GM12892 (cell line): ENCODE measurements at regions not wholly inside any gene's neighbourhood (a gene's known extent, or its start where the extent isn't known, plus 50 kb on each side); places are given as distances from the start of the nearest gene placed in this dataset.
A peak's percentile ranks its signal among the peaks of the same experiment; 100 is the strongest.

Experiments
- DNase-seq: peaks from one replicate; pipeline ENCODE4 v3.0.0; 2011; ENCODE audit not compliant: insufficient read length
- FAIRE-seq: peaks from 2 replicates; lab custom pipeline; 2011; peaks lifted over from hg19 to GRCh38; lab: Jason Lieb, UNC
- POLR2A ChIP-seq: IDR thresholded peaks from 2 replicates; pipeline ENCODE4 v1.6.1; 2011; ENCODE audit warnings: low read depth, low read length, control low read depth
- POLR2AphosphoS5 ChIP-seq: IDR thresholded peaks from 2 replicates; pipeline ENCODE4 v1.6.1; 2011; ENCODE audit warnings: low read depth, low read length, control low read depth
- TAF1 ChIP-seq: IDR thresholded peaks from 2 replicates; pipeline ENCODE4 v1.6.1; 2011; ENCODE audit warnings: low read depth, mild to moderate bottlenecking, control low read depth, low read length, borderline replicate concordance

DNA sequence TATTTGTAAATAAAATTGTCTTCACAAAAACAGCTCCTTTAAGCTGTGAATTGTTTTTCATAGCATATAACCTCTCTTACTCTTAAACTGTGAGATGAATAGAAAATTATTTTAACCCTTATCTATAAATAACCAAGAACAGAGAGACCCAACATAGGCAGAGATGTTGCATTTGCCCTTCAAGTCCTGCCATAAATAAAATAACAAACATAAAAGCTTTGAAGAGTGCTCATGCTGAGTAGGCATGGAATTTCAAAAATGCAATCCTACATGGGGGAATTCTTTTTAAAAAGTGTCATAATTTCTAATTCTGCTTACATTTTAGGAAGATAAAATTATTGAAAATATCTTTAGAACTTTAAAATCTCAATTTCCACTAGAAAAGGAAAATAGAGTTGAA, 124.1 kb upstream of the FERD3L start:
- no peak for TF ChIP-seq POLR2AphosphoS5
- no peak for TF ChIP-seq POLR2A
- TF ChIP-seq TAF1 = no peak
- DNase-seq (no peak), FAIRE-seq (no peak)

- TF ChIP-seq TAF1 (no peak), POLR2AphosphoS5 (no peak), POLR2A (no peak)
- no peak for DNase-seq
- FAIRE-seq = peak; percentile 21
These were observed 123.5 kb upstream of the FERD3L start for GRCh38 chr7:19268737-19269136.

- no peak for TF ChIP-seq POLR2AphosphoS5
- TF ChIP-seq POLR2A = no peak
- TF ChIP-seq TAF1 = no peak
These were observed 117.6 kb upstream of the FERD3L start for GRCh38 chr7:19262826-19263225.

GRCh38 chr7:19249281-19249680, 104.1 kb upstream of the FERD3L start:
- FAIRE-seq (no peak), DNase-seq (no peak)
- no peak for TF ChIP-seq TAF1
- no peak for TF ChIP-seq POLR2A
- TF ChIP-seq POLR2AphosphoS5 = no peak

More at GRCh38 chr7:19262826-19263225, 117.6 kb upstream of the FERD3L start:
- DNase-seq (no peak), FAIRE-seq (no peak)

GRCh38 chr7:19248681-19249080, 103.5 kb upstream of the FERD3L start:
- DNase-seq (no peak), FAIRE-seq (no peak)
- TF ChIP-seq TAF1 = no peak
- no peak for TF ChIP-seq POLR2AphosphoS5
- no peak for TF ChIP-seq POLR2A

- FAIRE-seq = no peak
- TF ChIP-seq POLR2AphosphoS5 = no peak
- no peak for TF ChIP-seq TAF1
- TF ChIP-seq POLR2A = no peak
- no peak for DNase-seq
These were observed 102.9 kb upstream of the FERD3L start for GRCh38 chr7:19248115-19248514.

DNA sequence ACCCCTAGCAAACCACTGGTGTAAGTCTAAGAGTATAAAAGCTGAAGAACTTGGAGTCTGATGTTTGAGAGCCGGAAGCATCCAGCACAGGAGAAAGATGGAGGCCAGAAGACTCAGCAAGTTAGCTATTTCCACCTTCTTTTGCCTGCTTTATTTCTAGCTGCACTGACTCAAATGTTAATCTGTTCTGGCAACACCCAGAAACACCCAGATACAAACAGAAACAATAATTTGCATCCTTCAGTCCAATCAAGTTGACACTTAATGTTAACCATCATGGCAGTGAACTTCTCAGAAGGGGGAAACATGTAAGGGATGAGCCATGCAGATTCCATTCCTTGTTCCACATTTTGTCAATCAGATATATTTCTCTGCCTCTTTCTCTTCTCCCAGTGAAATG, 101.8 kb upstream of the FERD3L start:
- no peak for FAIRE-seq
- TF ChIP-seq TAF1 = no peak
- no peak for TF ChIP-seq POLR2A
- TF ChIP-seq POLR2AphosphoS5 = no peak
- no peak for DNase-seq

GRCh38 chr7:19242246-19242645, 97.0 kb upstream of the FERD3L start:
- no peak for TF ChIP-seq POLR2AphosphoS5
- no peak for TF ChIP-seq POLR2A
- FAIRE-seq = no peak
- DNase-seq = no peak

GRCh38 chr7:19239951-19240350, 94.7 kb upstream of the FERD3L start:
- FAIRE-seq = no peak
- DNase-seq = no peak
- TF ChIP-seq POLR2AphosphoS5 = no peak
- TF ChIP-seq TAF1 = no peak
- TF ChIP-seq POLR2A = no peak

DNA sequence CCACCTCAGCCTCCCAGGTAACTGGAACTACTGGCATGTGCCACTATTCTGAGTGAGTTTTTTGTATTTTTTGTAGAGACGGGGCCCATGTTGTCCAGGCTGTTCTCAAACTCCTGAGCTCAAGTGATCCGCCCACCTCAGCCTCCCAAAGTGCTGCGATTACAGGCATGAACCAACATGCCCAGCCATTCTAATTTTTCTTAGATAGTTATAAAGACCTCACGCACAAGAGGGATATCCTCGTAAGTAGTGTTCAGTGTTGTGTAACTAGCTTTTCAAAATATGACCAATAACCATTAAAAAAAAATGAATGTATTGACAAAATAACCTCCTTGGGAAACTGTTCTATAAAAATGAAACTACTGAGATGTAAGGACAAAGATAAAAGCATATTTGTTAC, 90.5 kb upstream of the FERD3L start:
- DNase-seq = no peak
- TF ChIP-seq POLR2AphosphoS5 (no peak), TAF1 (no peak), POLR2A (no peak)
- FAIRE-seq = no peak

DNA sequence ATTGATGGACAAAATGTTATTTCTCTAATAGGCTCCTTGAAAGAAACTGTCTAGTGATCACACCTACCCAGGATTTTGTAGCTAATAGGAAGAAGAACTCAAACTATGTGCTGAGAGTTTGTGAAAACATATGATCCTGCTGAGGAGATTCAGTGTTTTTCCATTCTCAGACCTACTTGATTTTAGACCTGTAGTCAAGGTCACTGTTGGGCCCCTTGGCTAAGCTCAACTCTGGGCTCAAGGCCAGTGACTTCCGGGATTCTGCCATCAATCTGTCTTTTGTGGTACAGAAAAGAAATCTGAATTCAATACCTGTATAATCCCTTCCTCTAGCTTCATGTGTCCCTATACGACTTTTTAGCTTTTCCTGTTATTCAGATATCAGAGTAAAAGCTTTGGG, 79.7 kb upstream of the FERD3L start:
- FAIRE-seq (no peak), DNase-seq (no peak)
- no peak for TF ChIP-seq TAF1
- no peak for TF ChIP-seq POLR2AphosphoS5
- TF ChIP-seq POLR2A = no peak

GRCh38 chr7:19215412-19215811, 70.2 kb upstream of the FERD3L start:
- no peak for FAIRE-seq

GRCh38 chr7:19213746-19214145, 68.5 kb upstream of the FERD3L start:
- TF ChIP-seq POLR2A (no peak), POLR2AphosphoS5 (no peak), TAF1 (no peak)
- no peak for FAIRE-seq
- no peak for DNase-seq

More at GRCh38 chr7:19215412-19215811, 70.2 kb upstream of the FERD3L start:
- no peak for TF ChIP-seq TAF1
- no peak for TF ChIP-seq POLR2AphosphoS5
- TF ChIP-seq POLR2A = no peak
- DNase-seq = no peak
